ENCODE measurements at regions not wholly inside any gene's neighbourhood (a gene's known extent, or its start where the extent isn't known, plus 50 kb on each side); places are given as distances from the start of the nearest gene placed in this dataset.
"Not testable (repeated sequence)": the region's sequence is repeated elsewhere in the genome, so short reads cannot be mapped to it uniquely, and the experiment has no call there.

- H3K4me3 ChIP-seq = no peak overlapping the region
- H3K27ac ChIP-seq = no peak overlapping the region
- no peak for DNase-seq (ENCODE audit: low spot score)
- TF ChIP-seq CTCF (IDR thresholded peaks at IDR 0.05) = no peak
These were observed 117.8 kb downstream of the RPLP1 start for GRCh38 chr15:69570454-69570853.

GRCh38 chr15:69570997-69571396, 118.4 kb downstream of the RPLP1 start:
- no peak overlapping the region for H3K4me3 ChIP-seq
- no peak for DNase-seq (ENCODE audit: low spot score)
- no peak for TF ChIP-seq CTCF (IDR thresholded peaks at IDR 0.05)
- no peak overlapping the region for H3K27ac ChIP-seq

- H3K4me3 ChIP-seq = not testable (repeated sequence)
These were observed 120.7 kb downstream of the RPLP1 start for GRCh38 chr15:69573278-69573677.

GRCh38 chr15:69573815-69574475, 121.3 kb downstream of the RPLP1 start:
- DNase-seq (ENCODE audit: low spot score) = no peak
- no peak overlapping the region for H3K4me3 ChIP-seq
- H3K27ac ChIP-seq = peak overlapping the region in 1 of 2 donors; percentile 58
- TF ChIP-seq CTCF (IDR thresholded peaks at IDR 0.05) = no peak

More at GRCh38 chr15:69573278-69573677, 120.7 kb downstream of the RPLP1 start:
- H3K27ac ChIP-seq; DNase-seq (ENCODE audit: low spot score): not testable (repeated sequence)

- no peak for TF ChIP-seq CTCF (IDR thresholded peaks at IDR 0.05)
- DNase-seq (ENCODE audit: low spot score) = no peak
- Histone ChIP-seq H3K4me3 (no peak overlapping the region), H3K27ac (peak overlapping the region in 1 of 2 donors; percentile 58)
These were observed 121.9 kb downstream of the RPLP1 start for GRCh38 chr15:69574506-69574905.

- TF ChIP-seq CTCF (IDR thresholded peaks at IDR 0.05) = no peak
- no peak for DNase-seq (ENCODE audit: low spot score)
- Histone ChIP-seq H3K4me3 (no peak overlapping the region), H3K27ac (peak overlapping the region in 1 of 2 donors; percentile 7)
These were observed 122.8 kb downstream of the RPLP1 start for GRCh38 chr15:69575387-69575786.

- H3K4me3 ChIP-seq = no peak overlapping the region
- no peak overlapping the region for H3K27ac ChIP-seq
- no peak for DNase-seq (ENCODE audit: low spot score)
- TF ChIP-seq CTCF (IDR thresholded peaks at IDR 0.05) = peak; percentile 64
These were observed 123.5 kb downstream of the RPLP1 start for GRCh38 chr15:69576035-69576526.
